ENCODE measurements at regions not wholly inside any gene's neighbourhood (a gene's known extent, or its start where the extent isn't known, plus 50 kb on each side); places are given as distances from the start of the nearest gene placed in this dataset.

GRCh38 chr10:4059471-4060138, 274.6 kb upstream of the KLF6 start:
- no peak for DNase-seq

GRCh38 chr10:4058514-4059029, 273.6 kb upstream of the KLF6 start:
- no peak for DNase-seq

- no peak for DNase-seq
These were observed 272.9 kb upstream of the KLF6 start for GRCh38 chr10:4057725-4058513.

- no peak for DNase-seq
These were observed 272.0 kb upstream of the KLF6 start for GRCh38 chr10:4057021-4057420.

- DNase-seq = no peak
These were observed 269.8 kb upstream of the KLF6 start for GRCh38 chr10:4054656-4055435.

GRCh38 chr10:4053940-4054339, 268.9 kb upstream of the KLF6 start:
- no peak for DNase-seq

- DNase-seq = no peak
These were observed 266.7 kb upstream of the KLF6 start for GRCh38 chr10:4051641-4052151.

GRCh38 chr10:4051011-4051640, 266.1 kb upstream of the KLF6 start:
- DNase-seq = no peak

GRCh38 chr10:4050061-4050460, 265.1 kb upstream of the KLF6 start:
- no peak for DNase-seq

- no peak for DNase-seq
These were observed 264.3 kb upstream of the KLF6 start for GRCh38 chr10:4049348-4049747.

GRCh38 chr10:4048236-4048864, 263.3 kb upstream of the KLF6 start:
- DNase-seq = no peak

- no peak for DNase-seq
These were observed 261.8 kb upstream of the KLF6 start for GRCh38 chr10:4046712-4047354.

GRCh38 chr10:4046030-4046429, 261.0 kb upstream of the KLF6 start:
- no peak for DNase-seq

GRCh38 chr10:4043897-4044665, 259.1 kb upstream of the KLF6 start:
- no peak for DNase-seq

- no peak for DNase-seq
These were observed 256.6 kb upstream of the KLF6 start for GRCh38 chr10:4041635-4042034.

GRCh38 chr10:4038000-4038399, 253.0 kb upstream of the KLF6 start:
- DNase-seq = no peak

- no peak for DNase-seq
These were observed 250.6 kb upstream of the KLF6 start for GRCh38 chr10:4035599-4035945.

GRCh38 chr10:4034907-4035598, 250.0 kb upstream of the KLF6 start:
- DNase-seq = no peak

- DNase-seq = no peak
These were observed 248.4 kb upstream of the KLF6 start for GRCh38 chr10:4033341-4033896.

GRCh38 chr10:4029866-4030265, 244.9 kb upstream of the KLF6 start:
- DNase-seq = no peak

Measured in NCI-H2171 (cell line).